HFF-Myc (cell line): ENCODE measurements at regions not wholly inside any gene's neighbourhood (a gene's known extent, or its start where the extent isn't known, plus 50 kb on each side); places are given as distances from the start of the nearest gene placed in this dataset.

ENCODE experiments used
- DNase-seq: peaks from one replicate; pipeline ENCODE4 v3.0.0-alpha.2; 2011; ENCODE audit warnings: low read depth; ENCODE audit errors: extremely low read depth
- H3K4me3 ChIP-seq: replicated peaks from 2 replicates; pipeline ENCODE4 v1.5.1; 2011; ENCODE audit warnings: low read depth, mild to moderate bottlenecking, control low read depth, low read length
- TF ChIP-seq, protein P1 (sequence below): IDR thresholded peaks from 2 replicates; pipeline ENCODE4 v1.5.1; 2012; ENCODE audit warnings: mild to moderate bottlenecking, low read depth, low read length, control low read depth; ENCODE audit errors: missing control alignments

DNA sequence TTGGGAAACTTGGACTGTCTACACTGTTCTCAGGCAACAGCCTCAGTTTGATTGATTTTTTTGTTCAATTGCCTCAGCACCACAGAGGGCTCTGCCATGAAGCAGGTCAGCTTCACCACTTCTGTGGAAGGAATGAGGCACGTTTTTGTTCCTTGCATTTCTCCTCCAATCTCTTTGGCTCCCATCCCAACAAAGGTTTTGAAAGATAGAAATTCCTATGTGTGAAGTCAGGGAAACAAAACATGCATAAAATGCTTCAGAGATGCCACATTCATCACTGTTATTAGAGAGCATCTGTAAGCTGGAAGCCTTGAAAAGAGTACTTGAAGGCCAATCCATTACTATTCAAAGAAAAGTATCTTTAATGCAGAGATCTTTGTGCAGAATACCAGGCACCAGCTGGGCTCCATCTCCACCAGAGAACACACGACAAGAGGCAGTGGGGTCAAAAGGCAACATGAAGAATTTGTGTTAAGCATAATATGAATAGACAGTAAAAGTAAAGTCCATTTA, 249.1 kb upstream of the LYZL1 start:
- no peak overlapping the region for H3K4me3 ChIP-seq
- DNase-seq: no peak
- TF ChIP-seq, protein P1, sequence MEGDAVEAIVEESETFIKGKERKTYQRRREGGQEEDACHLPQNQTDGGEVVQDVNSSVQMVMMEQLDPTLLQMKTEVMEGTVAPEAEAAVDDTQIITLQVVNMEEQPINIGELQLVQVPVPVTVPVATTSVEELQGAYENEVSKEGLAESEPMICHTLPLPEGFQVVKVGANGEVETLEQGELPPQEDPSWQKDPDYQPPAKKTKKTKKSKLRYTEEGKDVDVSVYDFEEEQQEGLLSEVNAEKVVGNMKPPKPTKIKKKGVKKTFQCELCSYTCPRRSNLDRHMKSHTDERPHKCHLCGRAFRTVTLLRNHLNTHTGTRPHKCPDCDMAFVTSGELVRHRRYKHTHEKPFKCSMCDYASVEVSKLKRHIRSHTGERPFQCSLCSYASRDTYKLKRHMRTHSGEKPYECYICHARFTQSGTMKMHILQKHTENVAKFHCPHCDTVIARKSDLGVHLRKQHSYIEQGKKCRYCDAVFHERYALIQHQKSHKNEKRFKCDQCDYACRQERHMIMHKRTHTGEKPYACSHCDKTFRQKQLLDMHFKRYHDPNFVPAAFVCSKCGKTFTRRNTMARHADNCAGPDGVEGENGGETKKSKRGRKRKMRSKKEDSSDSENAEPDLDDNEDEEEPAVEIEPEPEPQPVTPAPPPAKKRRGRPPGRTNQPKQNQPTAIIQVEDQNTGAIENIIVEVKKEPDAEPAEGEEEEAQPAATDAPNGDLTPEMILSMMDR: no peak

DNA sequence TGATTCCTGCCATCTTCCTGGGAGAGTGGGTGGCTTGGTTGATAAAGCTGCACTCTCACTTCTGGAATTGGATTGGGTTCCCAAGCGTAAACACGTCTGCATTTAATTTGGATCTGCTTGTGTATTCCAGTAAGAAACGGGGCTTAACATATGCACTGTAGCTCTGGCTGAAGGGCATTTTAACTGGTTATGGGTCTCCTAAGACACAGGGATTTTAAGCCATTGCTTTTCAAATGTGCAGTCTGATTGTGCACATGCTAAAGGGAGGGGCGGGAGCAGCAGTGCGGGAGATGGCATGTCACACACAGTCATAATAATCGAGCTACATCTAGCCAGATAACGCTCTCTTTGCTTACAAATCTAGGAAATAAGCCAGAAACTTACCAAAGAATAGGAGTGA, 247.3 kb upstream of the LYZL1 start:
- TF ChIP-seq, protein P1: no peak
- no peak for DNase-seq
- H3K4me3 ChIP-seq: no peak overlapping the region

DNA sequence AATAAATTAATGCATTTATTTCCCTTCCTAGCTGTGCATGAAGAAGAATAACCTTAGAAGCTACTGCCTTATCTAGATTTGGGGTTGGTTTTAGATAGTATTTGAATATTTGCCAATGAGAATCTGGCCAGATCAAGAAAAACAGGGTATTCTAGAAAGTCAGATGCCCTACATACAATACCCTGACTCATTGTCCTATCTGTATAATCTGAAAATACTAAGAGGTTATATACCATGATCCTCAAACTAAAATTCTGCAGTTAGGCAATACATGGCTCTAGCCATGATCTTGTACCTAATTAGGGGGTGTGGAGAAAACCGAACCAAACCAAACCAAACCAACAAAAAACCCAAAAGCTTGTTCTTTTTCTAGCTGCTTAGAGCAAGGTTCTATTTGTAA, 240.4 kb upstream of the LYZL1 start:
- TF ChIP-seq, protein P1: no peak
- no peak for DNase-seq
- no peak overlapping the region for H3K4me3 ChIP-seq

DNA sequence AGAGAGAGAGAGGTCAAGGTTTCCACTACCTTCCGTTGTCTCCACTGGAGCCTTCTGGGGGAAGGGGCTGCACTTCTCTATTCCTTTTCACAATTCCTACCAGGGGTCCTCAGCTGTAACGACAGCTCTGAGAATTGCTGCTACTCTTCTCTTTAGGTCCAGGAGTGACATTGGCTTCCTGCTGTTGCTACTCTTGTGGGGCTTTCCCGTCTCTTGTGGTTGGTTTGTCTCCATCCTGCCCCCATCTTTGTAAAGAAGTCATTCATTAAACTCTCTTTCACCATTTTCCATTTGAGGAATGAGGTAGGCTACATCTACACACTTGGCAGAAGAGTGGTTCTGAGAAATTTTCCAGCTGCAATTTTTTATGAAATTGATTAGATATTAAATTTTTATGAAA, 238.8 kb upstream of the LYZL1 start:
- no peak for DNase-seq
- TF ChIP-seq, protein P1: no peak
- H3K4me3 ChIP-seq: no peak overlapping the region

DNA sequence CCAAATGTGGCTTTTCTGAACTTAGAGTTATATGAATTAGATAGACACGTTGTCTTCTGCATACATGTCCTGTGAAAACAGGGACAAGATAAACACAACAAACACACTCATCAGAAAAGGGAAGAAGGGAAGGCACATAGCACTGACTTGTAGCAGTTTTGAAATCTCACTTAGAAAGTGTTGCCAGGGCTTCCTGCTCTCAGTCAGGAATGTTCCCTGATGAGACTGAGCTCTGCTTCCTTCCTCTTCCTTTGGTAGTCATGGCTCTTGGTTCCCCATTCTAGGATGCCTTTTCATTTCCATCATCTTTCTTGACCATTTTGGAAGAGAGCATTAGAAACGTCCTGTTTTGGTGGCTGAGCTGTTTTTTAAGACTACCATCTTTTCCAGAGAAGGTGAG, 233.8 kb upstream of the LYZL1 start:
- DNase-seq: no peak
- no peak overlapping the region for H3K4me3 ChIP-seq
- TF ChIP-seq, protein P1: no peak

DNA sequence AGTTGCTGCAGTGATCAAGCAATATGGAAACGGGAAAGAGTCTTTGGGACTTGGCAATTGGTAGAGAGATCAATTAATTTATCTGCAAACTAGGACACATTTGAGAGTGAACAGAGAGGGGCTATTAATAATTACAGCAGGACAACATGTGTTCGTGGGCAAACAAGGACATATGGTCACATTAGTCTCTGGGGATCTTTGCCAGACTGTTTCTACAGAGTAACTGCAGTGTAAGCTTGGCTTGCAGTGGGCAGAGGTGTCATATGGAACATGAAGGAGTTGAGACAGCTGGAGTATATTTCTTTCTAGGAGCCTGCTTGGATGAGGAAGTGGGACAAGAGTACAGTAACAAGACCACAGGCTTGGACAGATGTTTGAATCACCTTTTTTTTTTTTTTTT, 232.1 kb upstream of the LYZL1 start:
- DNase-seq: no peak

DNA sequence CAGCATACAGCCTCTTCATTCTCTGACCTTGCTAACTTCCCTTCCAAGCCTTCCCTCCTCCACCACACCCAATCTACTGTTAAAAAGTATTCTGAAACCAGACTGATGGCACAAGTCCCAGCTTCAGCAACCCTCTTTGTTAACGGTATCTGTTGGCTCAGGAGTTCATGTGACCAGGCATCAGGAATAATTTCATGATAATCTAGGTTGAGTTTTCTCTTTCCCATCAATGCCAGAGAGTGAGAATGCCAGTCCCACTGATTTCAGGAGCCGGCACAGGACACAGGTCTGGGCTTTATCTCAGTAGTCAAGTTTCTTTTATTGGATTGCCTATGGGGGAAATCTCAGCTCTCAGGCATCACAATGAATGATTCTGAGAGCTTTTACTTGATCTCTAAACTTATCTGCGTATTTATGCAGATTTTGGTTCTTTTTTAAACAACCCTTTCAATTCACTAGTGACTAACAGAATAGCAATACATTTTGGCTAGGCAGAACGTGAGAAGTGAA, 231.0 kb upstream of the LYZL1 start:
- no peak overlapping the region for H3K4me3 ChIP-seq
- no peak for DNase-seq
- TF ChIP-seq, protein P1: no peak

More for the DNA sequence above, 232.1 kb upstream of the LYZL1 start:
- TF ChIP-seq, protein P1: no peak
- no peak overlapping the region for H3K4me3 ChIP-seq
